B cell (primary cell): ENCODE measurements at regions not wholly inside any gene's neighbourhood (a gene's known extent, or its start where the extent isn't known, plus 50 kb on each side); places are given as distances from the start of the nearest gene placed in this dataset.

Source experiments
- EZH2 ChIP-seq: IDR thresholded peaks from 2 replicates; pipeline ENCODE4 v1.6.1; 2012; ENCODE audit warnings: borderline replicate concordance, low read depth, mild to moderate bottlenecking, moderate library complexity, low read length; ENCODE audit not compliant: insufficient read depth, poor library complexity, severe bottlenecking
- TF ChIP-seq, protein P1 (sequence below): fragments of 200-600 bp; IDR thresholded peaks from one replicate; pipeline ENCODE4 v1.8.0; 2022; ENCODE audit warnings: antibody characterized with exemption, mild to moderate bottlenecking

DNA sequence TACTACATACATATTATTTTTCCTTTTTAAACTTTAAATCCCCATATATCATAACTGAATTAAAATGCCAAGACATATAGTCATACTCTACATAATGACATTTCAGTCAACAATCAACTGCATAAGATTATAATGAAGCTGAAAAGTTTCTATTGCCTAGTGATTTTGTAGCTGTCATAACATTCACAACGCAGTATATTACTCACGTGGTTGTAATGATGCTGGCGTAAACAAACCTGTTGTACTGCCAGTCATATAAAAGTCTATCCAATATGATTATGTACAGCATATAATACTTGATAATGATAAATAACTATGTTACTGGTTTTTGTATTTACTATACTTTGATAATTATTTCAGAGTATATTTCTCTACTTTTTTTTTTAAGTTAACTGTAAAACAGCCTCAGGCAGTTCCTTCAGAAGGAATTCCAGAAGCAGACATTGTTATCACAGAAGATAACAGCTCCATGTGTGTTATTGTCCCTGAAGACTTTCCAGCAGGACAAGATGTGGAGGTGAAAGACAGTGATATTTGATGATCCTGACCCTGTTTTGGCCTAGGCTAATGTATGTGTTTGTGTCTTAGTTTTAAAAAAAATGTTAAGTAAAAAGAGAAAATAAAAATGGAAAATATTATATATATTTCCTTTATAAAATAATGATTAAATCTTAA lies 443.4 kb upstream of the UBE2E2 start:
- TF ChIP-seq, protein P1, sequence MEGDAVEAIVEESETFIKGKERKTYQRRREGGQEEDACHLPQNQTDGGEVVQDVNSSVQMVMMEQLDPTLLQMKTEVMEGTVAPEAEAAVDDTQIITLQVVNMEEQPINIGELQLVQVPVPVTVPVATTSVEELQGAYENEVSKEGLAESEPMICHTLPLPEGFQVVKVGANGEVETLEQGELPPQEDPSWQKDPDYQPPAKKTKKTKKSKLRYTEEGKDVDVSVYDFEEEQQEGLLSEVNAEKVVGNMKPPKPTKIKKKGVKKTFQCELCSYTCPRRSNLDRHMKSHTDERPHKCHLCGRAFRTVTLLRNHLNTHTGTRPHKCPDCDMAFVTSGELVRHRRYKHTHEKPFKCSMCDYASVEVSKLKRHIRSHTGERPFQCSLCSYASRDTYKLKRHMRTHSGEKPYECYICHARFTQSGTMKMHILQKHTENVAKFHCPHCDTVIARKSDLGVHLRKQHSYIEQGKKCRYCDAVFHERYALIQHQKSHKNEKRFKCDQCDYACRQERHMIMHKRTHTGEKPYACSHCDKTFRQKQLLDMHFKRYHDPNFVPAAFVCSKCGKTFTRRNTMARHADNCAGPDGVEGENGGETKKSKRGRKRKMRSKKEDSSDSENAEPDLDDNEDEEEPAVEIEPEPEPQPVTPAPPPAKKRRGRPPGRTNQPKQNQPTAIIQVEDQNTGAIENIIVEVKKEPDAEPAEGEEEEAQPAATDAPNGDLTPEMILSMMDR, result no peak
- no peak for TF ChIP-seq EZH2
